GM18873 (cell line): ENCODE measurements at regions not wholly inside any gene's neighbourhood (a gene's known extent, or its start where the extent isn't known, plus 50 kb on each side); places are given as distances from the start of the nearest gene placed in this dataset.
"Not testable (repeated sequence)": the region's sequence is repeated elsewhere in the genome, so short reads cannot be mapped to it uniquely, and the experiment has no call there.

ENCODE experiments used
- ATAC-seq: cut with Tn5 transposase; IDR thresholded peaks from one replicate; pipeline ENCODE4 v1.9.1; 2021; ENCODE audit warnings: mild to moderate bottlenecking, moderate library complexity, moderate number of reproducible peaks; ENCODE audit not compliant: unreplicated experiment, low FRiP score

DNA sequence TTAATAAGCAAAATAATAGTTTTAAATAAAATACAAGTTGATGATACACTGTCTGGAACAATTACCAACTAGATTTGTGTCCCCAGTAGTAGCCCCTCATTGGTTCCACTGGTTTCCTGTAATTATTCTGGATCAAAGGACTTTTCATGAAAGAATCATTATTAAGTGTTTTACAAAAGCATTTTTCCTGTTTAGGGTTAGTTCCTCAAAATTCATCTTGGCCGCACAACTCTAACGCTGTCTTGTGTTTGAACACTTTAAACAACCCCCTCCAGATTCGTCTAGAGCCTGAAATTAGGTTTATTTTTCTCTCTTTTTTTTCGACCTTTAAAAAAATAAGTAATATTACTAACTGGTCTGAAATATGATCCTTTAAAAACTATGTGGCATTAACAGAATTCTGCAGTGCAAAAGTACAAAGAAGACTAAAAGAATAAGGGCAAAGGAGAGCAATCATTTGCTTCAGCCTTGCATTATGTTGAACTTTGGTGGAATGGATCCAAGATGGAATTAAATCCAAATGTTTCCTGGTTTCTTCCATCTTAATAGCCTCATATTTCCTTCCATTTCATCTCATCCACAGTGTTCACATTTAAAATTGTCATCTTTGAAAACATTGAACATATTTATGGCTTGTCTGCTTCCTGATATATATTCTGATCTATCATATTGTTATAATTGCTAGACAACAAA is 678.4 kb downstream of the IRS1 start:
- no peak for ATAC-seq

DNA sequence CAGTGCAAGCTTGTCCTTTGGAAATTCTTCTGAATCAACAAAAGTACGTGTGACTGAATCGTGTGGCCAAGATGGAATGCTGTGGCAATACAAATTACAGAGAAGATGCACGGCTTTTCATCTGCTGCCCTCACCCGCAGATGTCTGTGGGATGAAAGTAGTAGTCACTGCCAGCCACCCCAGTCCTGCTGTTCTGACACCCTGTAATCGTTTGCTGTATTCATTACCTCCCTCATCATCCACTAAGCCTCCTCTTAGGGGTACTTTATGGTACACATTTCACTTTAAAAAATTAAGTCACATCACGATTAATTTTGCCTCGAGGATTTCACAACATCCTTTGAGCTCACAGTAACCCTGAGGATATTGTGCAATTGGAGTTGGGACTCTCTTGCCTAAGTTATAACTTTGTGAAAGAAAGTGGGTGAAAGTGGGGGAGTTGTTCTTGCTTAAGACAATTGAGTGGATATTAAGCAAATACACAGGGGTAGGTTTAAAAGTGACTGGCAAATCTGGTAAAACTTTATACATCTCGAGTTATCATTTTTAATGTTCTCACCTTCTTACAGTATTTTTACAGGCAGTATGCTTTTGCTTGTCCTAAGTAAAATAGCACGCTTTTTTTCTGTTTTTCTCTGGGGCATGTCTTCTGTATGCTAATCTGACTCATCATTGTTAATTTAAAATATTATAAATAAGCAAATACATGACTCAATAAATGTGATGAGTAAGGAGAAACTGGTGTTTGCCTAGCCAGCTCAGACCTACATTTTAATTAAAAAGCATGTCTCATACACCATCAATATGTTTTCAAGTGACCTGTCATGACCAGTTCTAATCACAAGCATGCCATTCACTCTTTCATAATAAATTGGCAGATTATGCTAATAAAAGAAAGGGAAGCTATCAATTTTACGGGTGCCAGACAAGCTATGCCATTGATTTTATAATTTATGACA is 680.9 kb downstream of the IRS1 start:
- no peak for ATAC-seq

DNA sequence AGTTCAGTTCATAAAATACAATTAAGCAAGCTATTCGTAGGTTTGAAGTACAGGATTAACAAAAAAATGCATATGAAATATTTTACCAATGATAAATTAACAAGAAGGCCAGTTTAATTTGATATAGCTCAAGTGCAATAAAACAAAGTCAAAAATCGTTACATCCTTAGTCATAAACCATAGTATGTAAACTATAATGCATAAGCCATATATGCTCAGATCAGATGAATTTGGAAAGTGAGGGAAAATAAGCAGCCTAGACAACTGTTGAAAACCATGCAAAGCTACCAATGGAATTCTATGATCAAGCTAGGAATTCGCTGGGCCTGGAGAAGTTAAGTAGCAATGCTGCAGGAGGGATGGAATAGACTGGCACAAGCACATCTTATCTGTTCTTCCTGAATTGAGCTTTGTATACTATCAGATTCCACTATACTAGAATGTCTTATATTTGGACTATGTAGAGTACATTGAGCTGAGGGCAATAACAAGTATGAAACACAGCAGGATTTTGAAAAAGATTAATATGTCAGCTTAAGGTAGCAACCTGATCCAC is 682.0 kb downstream of the IRS1 start:
- ATAC-seq: no peak

DNA sequence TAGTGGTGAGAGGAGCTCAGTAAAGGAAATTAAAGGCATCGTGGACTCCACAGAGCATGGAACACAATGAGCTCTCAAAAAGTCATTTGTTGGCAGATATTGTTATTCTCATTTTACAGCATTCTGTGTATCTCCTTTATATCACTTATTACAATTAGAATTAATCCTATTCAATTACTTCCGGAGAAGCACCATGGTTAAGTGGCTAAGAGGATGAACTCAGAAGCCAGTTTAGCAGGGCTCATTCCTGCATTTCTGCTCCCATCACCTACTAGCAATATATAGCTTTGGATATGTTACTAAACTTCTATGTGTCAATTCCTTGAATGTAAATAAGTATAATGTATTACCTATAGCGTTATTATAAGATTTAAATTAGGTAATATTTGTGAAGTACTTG is 683.3 kb downstream of the IRS1 start:
- ATAC-seq: no peak

DNA sequence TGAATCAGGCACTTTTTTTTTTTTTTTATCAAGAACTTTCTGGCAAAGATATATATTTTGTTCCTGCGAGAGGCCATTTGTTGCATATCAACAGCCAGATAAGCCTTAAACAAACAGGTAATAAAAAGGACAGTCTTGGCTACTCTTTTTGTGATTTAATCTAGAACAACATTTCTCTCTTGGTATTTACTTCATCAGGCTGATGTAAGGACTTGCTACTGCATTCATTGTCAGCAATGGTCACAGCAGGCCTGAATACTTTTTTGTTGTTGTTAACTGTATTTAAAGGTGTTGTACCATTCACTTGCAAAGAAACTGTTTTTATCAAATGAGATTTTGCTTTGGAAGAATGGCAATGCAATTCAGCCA is 683.8 kb downstream of the IRS1 start:
- no peak for ATAC-seq

DNA sequence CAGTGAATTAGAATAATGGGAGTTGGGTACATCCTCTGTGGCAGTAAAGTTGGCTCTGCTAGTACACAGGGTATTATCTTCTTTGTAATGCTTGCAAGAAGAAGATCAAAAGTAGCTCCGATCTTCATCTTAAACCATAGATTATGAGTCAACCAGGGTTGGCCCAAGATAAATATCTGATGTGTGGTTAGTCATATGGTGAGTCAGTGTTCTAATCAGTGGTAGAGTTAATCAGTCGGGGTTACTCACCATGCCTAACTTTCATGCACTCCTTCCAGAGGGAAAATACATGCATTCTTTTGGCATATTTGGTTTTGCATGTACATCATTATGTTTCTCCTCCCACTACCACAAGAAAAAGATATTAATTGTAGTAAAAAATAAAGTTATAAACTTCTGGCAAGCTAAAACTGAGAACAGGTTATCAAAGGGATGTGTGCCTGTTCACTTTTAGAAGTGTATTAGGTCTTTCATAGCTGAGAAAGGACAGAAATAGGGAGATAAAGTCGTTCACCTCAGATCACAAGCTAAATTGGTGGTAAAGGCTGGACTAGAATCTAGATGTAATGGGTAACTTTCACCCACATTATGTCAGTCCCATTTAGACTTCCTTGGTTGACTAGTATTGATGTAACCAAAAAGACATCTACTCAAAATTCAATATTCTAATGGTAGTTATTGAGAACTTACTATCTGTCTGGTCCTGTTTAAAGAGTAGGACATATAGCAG is 684.4 kb downstream of the IRS1 start:
- no peak for ATAC-seq

DNA sequence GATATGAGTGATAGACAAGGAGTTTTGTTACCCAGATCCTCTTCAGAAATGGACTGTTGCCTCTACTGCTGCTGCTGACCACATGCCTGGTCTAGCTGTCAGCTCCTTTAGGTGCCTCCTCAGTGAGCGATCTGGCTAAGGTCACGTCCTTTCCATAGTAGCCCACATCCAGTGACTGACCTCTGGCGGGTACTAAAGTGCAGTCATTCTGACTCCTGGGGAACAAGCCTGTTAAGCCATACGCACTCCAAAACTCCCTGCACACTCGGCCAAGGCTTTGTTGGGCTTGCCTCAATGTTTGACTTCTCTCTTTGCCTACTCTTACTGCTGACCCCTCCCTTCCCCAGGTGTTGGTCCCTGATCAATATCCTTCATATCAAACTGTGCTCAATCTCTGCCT is 685.2 kb downstream of the IRS1 start:
- no peak for ATAC-seq

DNA sequence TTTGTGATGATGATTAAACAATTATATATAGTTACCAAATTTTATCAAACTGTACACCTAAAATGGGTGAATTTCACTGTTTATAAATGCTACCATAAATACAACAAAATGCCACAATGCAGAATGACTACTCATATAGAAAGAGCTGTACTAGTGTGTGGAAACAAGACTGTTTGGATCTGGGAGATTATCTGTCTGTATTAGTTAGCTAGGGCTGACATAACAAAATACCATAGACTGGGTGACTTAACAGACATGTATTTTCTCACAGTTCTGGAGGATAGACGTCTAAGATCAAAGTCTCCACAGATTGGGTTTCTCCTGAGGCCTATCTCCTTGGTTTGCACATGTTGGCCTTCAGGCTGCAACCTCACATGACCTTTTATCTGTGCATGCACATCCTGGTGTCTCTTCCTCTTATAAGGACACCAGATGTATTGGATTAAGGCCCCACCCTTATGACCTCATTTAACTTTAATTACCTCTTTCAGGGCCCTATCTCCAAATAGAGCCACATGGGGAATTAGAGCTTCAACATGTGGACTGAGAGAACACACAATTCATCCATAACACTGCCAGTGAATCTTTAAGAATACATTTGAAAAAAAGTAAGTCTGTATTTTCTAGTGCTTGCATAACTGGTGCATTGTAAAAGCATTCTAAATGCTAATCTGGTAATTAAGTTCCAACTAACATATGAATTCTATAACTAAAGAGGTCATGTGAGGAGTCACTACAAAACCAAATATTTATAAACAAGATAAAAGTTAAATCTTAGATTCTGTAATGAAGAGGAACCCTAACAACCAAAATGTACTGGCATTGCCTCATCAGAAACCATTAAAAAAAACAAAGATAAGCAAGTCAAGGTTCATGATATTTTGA is 699.6 kb downstream of the NYAP2 start:
- no peak for ATAC-seq

DNA sequence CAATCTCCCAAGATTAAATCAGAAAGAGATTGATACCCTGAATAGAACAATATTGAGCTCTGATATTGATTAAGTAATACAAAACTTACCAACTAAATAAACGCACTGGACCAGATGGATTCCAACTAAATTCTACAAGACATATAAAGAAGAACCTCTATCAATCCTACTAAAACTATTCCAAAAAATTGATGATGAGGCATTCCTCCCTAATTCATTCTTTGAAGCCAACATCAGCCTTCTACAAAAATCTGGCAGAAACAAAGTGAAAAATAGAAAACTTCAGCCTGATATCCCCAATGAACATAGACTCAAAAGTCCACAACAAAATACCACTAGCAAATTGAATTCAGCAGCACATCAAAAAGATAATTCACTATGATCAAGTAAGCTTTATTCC is 695.5 kb downstream of the NYAP2 start:
- ATAC-seq: no peak

DNA sequence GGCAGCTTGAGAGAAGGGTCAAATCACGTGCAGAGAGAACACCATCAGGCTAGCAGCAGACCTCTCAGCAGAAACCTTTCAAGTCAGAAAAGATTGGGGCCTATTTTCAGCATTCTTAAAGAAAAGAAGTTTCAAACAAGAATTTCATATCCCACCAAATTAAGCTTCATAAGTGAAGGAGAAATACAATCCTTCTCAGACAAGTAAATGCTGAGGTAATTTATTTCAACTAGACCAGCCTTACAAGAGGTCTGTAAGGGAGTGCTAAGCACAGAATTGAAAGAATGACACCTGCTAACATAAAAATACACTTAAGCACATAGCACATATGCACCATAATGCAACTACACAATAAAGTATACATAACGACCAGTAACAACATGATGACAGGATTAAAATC is 693.9 kb downstream of the NYAP2 start:
- no peak for ATAC-seq

DNA sequence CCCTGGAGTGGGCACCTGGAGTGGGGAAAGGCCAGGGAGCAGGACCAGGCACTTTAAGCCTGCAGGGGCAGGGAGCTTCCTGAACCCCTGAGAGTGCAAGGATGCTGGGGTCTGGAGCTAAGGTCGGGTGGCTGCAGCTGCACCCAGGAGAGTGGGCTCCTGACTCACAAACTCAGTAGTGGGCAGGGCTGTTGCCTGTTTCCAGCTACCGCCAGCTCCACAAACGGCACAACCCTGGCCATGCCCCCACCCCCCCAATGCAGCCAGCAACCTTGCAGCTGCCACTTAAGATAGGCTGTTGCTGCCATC is 688.8 kb downstream of the NYAP2 start:
- no peak for ATAC-seq

DNA sequence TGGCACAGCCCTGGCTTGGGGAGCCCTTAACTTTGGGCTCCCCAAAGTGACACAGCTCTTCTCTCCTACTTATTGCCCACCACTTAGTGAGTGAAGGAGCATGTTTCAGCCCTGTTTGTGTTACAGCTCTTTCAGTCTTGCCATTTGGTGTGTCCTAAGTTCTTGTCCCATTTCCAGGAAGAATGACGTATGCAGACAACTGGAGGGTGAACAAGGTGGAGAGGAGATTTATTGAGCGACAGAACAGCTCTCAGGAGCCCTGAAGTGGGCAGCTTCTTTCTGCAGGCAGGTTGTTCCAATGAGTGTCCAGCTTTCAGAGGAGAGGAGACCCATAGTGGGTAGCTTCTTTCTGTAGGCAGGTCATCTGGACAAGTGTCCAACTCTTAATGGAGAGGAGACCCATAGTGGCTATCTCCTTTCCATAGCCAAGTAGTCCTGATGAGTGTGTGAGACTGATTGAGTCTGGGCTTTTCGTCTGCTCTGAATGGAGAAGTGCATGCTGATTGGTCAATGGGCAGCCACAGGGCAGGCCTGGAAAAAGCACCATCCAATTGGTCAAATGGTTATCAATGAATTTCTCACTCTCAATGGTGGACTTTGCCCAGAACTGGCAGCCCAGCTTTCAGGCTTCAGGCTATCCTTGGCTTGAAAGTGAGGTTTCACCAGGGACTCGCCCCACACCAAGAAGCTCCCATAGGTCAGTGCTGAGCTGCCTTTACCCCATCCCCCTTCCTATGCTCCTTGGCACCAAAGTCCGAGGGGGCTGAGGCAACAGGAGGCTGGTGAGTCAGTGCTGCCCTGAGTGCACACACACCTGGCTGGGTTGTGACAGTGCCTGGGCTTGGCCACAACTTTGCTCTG is 688.2 kb downstream of the NYAP2 start:
- ATAC-seq: no peak

DNA sequence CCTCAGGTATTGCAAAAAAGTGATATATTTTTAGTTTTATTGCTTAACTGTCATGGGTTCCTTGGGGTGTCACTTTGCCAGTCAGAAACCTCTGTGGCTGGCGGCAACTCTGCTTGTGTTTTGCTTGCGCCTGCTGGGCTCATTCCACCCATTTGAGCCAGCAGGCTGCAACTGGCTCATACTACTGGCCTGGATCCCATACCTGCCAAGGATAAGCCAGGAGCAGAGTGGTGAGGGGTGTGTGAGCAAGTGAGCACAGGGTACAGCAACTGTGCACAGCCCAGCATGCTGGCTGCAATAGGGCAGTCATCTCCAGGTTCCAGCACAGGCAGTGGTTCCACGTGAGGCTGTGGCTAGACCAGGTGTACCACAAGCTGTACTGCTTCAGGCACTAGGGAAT is 687.5 kb downstream of the NYAP2 start:
- ATAC-seq: no peak

DNA sequence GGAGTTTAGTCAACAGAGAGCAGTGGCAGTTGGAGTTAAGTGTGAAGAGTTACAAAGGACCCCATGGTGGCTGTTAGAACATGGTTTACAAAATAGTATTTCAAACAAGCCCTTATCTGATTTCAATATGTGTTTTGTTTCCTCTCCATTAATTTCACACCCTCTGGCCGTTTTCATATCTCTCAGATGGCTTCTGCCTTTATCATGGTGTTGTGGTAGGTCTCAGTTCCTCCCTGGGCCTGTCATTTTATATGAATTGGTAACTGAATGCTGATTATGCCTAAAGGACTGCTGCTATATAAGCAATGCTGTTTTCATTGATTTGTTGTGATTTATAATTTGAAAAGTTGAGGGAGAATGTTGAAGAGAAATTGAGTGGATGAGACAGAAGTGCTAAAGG is 686.7 kb downstream of the NYAP2 start:
- no peak for ATAC-seq

DNA sequence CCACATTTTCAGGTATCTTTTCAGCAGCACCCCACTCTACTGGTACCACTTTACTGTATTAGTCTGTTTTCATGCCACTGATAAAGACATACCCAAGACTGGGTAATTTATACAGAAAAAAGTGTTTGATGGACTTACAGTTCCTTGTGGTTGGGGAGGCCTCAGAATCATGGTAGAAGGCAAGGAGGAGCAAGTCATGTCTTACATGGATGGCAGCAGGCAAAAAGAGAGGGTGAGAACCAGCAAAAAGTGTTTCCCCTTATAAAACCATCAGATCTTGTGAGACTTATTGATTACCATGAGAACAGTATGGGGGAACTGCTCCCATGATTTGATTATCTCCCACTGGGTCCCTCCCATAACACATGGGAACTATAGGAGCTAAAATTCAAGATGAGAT is 685.9 kb downstream of the NYAP2 start:
- not testable (repeated sequence) for ATAC-seq

DNA sequence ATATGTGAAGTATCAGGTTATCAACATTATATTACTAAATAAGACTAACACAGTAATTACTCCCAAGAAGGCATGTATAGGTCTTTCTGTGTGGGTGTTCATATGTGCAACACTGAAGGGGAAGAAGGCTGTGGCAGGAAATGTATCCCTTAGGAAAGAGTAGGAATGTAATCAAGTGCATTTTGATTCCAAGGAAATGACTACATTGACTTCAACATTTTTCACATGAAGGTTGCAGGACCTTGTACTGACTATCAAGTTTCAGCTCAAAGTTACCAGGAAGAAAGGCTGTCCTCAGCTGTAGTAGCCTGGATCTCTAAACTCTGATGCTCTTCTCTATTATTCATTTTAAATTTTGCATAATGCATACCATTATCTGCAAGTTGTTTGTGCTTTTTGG is 680.8 kb downstream of the NYAP2 start:
- no peak for ATAC-seq

DNA sequence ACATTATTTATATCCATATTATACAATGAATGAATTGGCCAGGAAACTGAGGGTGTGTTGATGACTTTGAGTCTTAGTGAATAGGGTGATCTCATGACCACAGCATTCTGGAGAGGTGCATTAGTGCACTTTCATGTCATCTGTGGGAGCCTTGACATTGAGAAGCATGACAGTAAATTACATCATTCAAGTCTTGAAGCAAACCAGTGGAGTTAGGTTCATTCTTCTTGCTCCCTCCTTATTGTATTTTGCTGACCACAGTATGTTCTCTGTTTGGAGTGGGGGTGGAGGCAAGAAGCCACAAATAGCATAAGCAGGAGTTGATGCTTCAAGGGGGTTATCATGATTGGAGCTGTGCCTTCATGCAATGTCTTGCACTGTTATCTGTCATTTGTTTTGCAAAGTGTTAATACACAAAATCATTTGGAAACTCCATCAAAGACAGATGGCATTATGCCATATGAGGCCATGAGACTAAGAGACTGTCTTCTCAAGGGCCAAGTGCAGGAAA is 680.2 kb downstream of the NYAP2 start:
- ATAC-seq: no peak

DNA sequence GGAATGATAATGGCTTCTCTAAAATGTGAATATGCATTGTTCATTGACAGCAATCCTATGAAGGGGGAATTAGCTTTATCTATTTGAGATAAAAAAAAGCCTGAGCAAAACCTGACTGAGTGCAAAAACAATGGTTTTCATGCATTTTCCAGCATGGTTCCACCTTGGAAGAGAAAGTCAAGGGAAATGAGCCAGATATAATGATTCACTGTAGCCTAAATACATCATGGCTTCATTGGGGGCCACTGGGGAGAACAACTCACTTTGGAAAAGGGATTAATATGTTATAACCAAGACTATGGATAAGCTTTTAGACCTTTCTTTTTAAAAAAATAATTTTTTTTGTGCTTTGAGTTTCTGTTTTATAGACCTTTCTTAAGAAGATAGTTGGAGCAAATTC is 679.7 kb downstream of the NYAP2 start:
- no peak for ATAC-seq

DNA sequence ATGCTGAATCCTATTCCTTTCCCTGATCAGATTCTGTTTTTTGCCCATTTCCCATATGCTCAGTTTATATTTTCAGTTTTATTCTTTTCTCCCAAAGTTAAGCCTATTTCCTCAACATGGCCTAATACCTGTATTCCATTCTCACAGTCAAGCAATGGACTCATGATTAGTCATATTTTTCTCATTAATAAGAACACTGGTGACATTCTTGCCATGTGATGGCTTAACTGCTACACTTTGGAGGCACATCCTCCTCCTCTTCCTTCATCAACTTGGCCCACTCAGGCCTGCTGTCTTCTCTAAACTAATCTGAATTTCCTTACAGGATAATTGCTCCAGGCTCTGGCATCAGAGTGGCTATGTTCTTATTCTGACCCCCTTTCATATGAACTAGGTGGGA is 679.2 kb downstream of the NYAP2 start:
- no peak for ATAC-seq
